HepG2 (cell line): ENCODE measurements at regions not wholly inside any gene's neighbourhood (a gene's known extent, or its start where the extent isn't known, plus 50 kb on each side); places are given as distances from the start of the nearest gene placed in this dataset.

Experiments used
- KDM1A ChIP-seq: IDR thresholded peaks from 2 replicates; pipeline ENCODE4 v1.6.1; 2016; ENCODE audit warnings: missing compliant biosample characterization
- TF ChIP-seq, protein P1 (sequence below), 2 experiments: sonication (generic) in 1 of 2; formaldehyde crosslinking in 1 of 2; IDR thresholded peaks; 2 replicates each; pipeline versions ENCODE4 v1.6.1 to v1.9.0; 2014 to 2022; ENCODE audit warnings: antibody characterized with exemption in 1 of 2, borderline replicate concordance in 1 of 2, inconsistent platforms in 1 of 2, low read depth in 1 of 2, missing genetic modification reagents in 1 of 2

DNA sequence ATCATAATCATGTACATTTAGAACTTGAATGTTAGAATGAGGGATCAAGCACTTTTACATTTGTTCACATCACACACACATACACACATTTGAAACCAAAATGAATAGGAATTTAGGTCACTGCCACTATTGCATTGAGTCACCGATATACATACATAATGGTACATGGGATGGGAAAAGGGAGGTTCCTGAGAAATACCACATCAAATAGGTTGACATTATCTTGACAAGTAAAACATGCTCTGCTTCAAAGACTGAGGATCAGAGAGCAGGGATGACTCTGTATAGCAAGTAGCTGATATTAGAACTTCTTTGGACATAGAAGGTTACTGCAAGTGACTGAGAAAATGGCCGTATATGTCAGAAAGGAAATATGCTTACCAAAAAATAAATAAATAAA is 847.2 kb downstream of the PLOD2 start:
- TF ChIP-seq, protein P1, sequence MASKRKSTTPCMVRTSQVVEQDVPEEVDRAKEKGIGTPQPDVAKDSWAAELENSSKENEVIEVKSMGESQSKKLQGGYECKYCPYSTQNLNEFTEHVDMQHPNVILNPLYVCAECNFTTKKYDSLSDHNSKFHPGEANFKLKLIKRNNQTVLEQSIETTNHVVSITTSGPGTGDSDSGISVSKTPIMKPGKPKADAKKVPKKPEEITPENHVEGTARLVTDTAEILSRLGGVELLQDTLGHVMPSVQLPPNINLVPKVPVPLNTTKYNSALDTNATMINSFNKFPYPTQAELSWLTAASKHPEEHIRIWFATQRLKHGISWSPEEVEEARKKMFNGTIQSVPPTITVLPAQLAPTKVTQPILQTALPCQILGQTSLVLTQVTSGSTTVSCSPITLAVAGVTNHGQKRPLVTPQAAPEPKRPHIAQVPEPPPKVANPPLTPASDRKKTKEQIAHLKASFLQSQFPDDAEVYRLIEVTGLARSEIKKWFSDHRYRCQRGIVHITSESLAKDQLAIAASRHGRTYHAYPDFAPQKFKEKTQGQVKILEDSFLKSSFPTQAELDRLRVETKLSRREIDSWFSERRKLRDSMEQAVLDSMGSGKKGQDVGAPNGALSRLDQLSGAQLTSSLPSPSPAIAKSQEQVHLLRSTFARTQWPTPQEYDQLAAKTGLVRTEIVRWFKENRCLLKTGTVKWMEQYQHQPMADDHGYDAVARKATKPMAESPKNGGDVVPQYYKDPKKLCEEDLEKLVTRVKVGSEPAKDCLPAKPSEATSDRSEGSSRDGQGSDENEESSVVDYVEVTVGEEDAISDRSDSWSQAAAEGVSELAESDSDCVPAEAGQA (IDR thresholded peaks at IDR 0.05; ENCODE audit: low read depth) = no peak
- TF ChIP-seq, protein P1 (CRISPR knock-in tag; IDR thresholded peaks at IDR 0.05; ENCODE audit: borderline replicate concordance) = no peak
- TF ChIP-seq KDM1A (CRISPR knock-in tag) = no peak
